H1 (cell line): ENCODE measurements at regions not wholly inside any gene's neighbourhood (a gene's known extent, or its start where the extent isn't known, plus 50 kb on each side); places are given as distances from the start of the nearest gene placed in this dataset.
A peak's percentile ranks its signal among the peaks of the same experiment; 100 is the strongest.

ENCODE experiments used
- CTCF ChIA-PET: fragments of 300-600 bp; sonication (Branson Sonifier 250); formaldehyde crosslinking; loops from one replicate; lab custom pipeline; 2021; ENCODE audit not compliant: partially characterized antibody; lab: Charles Lee
- POLR2A ChIA-PET: fragments of 300-600 bp; sonication (Branson Sonifier 250); formaldehyde crosslinking; loops from one replicate; lab custom pipeline; 2021; ENCODE audit warnings: inconsistent platforms; ENCODE audit not compliant: partially characterized antibody; lab: Charles Lee
- DNase-seq, 2 experiments: peaks; one replicate each; pipeline versions ENCODE4 v3.0.0 to v3.0.0-alpha.2; 2010 to 2022; ENCODE audit warnings: low spot score in 2 of 2, low read depth in 1 of 2, mixed read lengths in 1 of 2
- FAIRE-seq: peaks from 2 replicates; lab custom pipeline; 2011; peaks lifted over from hg19 to GRCh38; lab: Jason Lieb, UNC
- H2AFZ ChIP-seq: 2 replicates; pipeline ENCODE4 v1.8.1; 2012; ENCODE audit warnings: low read length, inconsistent platforms
- H2AK5ac ChIP-seq: 2 replicates; pipeline ENCODE4 v1.6.1; 2013; ENCODE audit warnings: low read depth, low read length
- H2BK120ac ChIP-seq: replicated peaks from 2 replicates; pipeline ENCODE3; 2013; ENCODE audit warnings: low read depth, low read length, inconsistent platforms
- H2BK12ac ChIP-seq: 2 replicates; pipeline ENCODE4 v1.6.1; 2013; ENCODE audit warnings: low read depth, low read length
- H2BK15ac ChIP-seq: 2 replicates; pipeline ENCODE4 v1.6.1; 2013; ENCODE audit warnings: low read length
- H2BK20ac ChIP-seq: 2 replicates; pipeline ENCODE4 v1.6.1; 2013; ENCODE audit warnings: low read length
- H2BK5ac ChIP-seq: 2 replicates; pipeline ENCODE4 v1.6.1; 2013; ENCODE audit warnings: low read depth, low read length
- H3K14ac ChIP-seq: 2 replicates; pipeline ENCODE4 v1.6.1; 2013; ENCODE audit warnings: inconsistent platforms; ENCODE audit not compliant: insufficient read length
- H3K18ac ChIP-seq: 2 replicates; pipeline ENCODE4 v1.6.1; 2013; ENCODE audit warnings: low read length; ENCODE audit errors: extremely low read depth
- H3K23ac ChIP-seq: 2 replicates; pipeline ENCODE4 v1.6.1; 2013; ENCODE audit warnings: inconsistent platforms; ENCODE audit not compliant: insufficient read length
- H3K23me2 ChIP-seq: 2 replicates; pipeline ENCODE4 v1.6.1; 2013; ENCODE audit warnings: low read depth, low read length
- H3K27ac ChIP-seq: 2 replicates; pipeline ENCODE4 v1.6.1; 2011; ENCODE audit warnings: low read depth, low read length, inconsistent platforms
- H3K27me3 ChIP-seq, 4 experiments: replicated peaks in 1 of 4; 1 replicate in 1 of 4; 2 replicates in 3 of 4; pipeline versions ENCODE4 v1.6.1 to v1.8.1; 2011 to 2013; ENCODE audit warnings: low read length in 3 of 4, mild to moderate bottlenecking in 3 of 4, inconsistent platforms in 2 of 4, mixed read lengths in 2 of 4, moderate library complexity in 1 of 4; ENCODE audit not compliant: control insufficient read depth in 3 of 4, insufficient read depth in 3 of 4; ENCODE audit errors: extremely low read depth in 1 of 4
- H3K36me3 ChIP-seq, 4 experiments: 2 replicates each; pipeline versions ENCODE4 v1.6.1 to v1.8.1; 2011 to 2013; ENCODE audit warnings: mild to moderate bottlenecking in 4 of 4, low read length in 3 of 4, moderate library complexity in 2 of 4, control low read depth in 1 of 4, inconsistent platforms in 1 of 4; ENCODE audit not compliant: insufficient read depth in 4 of 4, control insufficient read depth in 2 of 4
- H3K4ac ChIP-seq: replicated peaks from 2 replicates; pipeline ENCODE3; 2013; ENCODE audit warnings: low read length, low read depth, mixed read lengths, inconsistent platforms; ENCODE audit not compliant: insufficient read length
- H3K4me1 ChIP-seq, 4 experiments: replicated peaks in 1 of 4; 1 replicate in 1 of 4; 2 replicates in 3 of 4; pipeline versions ENCODE4 v1.6.1 to v1.8.1; 2011 to 2013; ENCODE audit warnings: low read length in 3 of 4, inconsistent platforms in 2 of 4, mixed read lengths in 1 of 4; ENCODE audit not compliant: insufficient read depth in 4 of 4, control insufficient read depth in 3 of 4
- H3K4me2 ChIP-seq, 2 experiments: 2 replicates each; pipeline versions ENCODE4 v1.6.1 to v1.8.1; 2011 to 2013; ENCODE audit warnings: low read depth in 2 of 2, low read length in 2 of 2, control low read depth in 1 of 2, inconsistent platforms in 1 of 2, mild to moderate bottlenecking in 1 of 2; ENCODE audit not compliant: insufficient read depth in 1 of 2
- H3K4me3 ChIP-seq, 4 experiments: fragments of 200-600, 300-600 bp in 1 of 4; sonication (generic), shearing (Covaris generic), sonication (Bioruptor Twin) in 1 of 4; 2 replicates each; pipeline versions ENCODE4 v1.5.1 to v1.8.1; 2011 to 2016; ENCODE audit warnings: low read length in 4 of 4, low read depth in 3 of 4, control low read depth in 2 of 4, inconsistent platforms in 2 of 4, mild to moderate bottlenecking in 2 of 4, mixed read lengths in 1 of 4, moderate library complexity in 1 of 4; ENCODE audit not compliant: insufficient read depth in 2 of 4; ENCODE audit errors: extremely low read depth in 1 of 4
- H3K56ac ChIP-seq: replicated peaks from 2 replicates; pipeline ENCODE3; 2013; ENCODE audit warnings: low read depth, mild to moderate bottlenecking, mixed read lengths, low read length, inconsistent platforms; ENCODE audit not compliant: insufficient read length
- H3K79me1 ChIP-seq: 2 replicates; pipeline ENCODE4 v1.6.1; 2013; ENCODE audit warnings: low read depth, low read length, control low read depth
- H3K79me2 ChIP-seq, 2 experiments: 2 replicates each; pipeline versions ENCODE4 v1.6.1 to v1.8.1; 2012 to 2013; ENCODE audit warnings: low read length in 2 of 2, mild to moderate bottlenecking in 2 of 2, inconsistent platforms in 1 of 2; ENCODE audit not compliant: insufficient read depth in 2 of 2, control insufficient read depth in 1 of 2
- H3K9ac ChIP-seq, 4 experiments: replicated peaks in 1 of 4; 1 replicate in 1 of 4; 2 replicates in 3 of 4; pipeline versions ENCODE4 v1.6.1 to v1.8.1; 2011 to 2013; ENCODE audit warnings: low read depth in 3 of 4, low read length in 3 of 4, control low read depth in 2 of 4, mild to moderate bottlenecking in 2 of 4, moderate library complexity in 2 of 4, inconsistent platforms in 1 of 4; ENCODE audit errors: extremely low read depth in 1 of 4
- H3K9me3 ChIP-seq, 2 experiments: 2 replicates each; pipeline versions ENCODE4 v1.6.1 to v1.8.1; 2012 to 2013; ENCODE audit warnings: mild to moderate bottlenecking in 2 of 2, moderate library complexity in 2 of 2, control low read depth in 1 of 2, inconsistent platforms in 1 of 2, low read depth in 1 of 2, low read length in 1 of 2, mixed read lengths in 1 of 2; ENCODE audit not compliant: insufficient read depth in 2 of 2
- H4K20me1 ChIP-seq, 2 experiments: replicated peaks in 1 of 2; 2 replicates each; pipeline versions ENCODE3 to v1.8.1; 2011 to 2013; ENCODE audit warnings: inconsistent platforms in 2 of 2, low read length in 2 of 2, mild to moderate bottlenecking in 1 of 2; ENCODE audit not compliant: insufficient read depth in 2 of 2, control insufficient read depth in 1 of 2
- H4K5ac ChIP-seq: 2 replicates; pipeline ENCODE4 v1.6.1; 2013; ENCODE audit warnings: low read length, low read depth, mixed read lengths, inconsistent platforms; ENCODE audit not compliant: insufficient read length
- H4K8ac ChIP-seq: 2 replicates; pipeline ENCODE4 v1.8.0; 2013; ENCODE audit warnings: mild to moderate bottlenecking, moderate library complexity, low read length, inconsistent platforms; ENCODE audit not compliant: insufficient read depth; ENCODE audit errors: extremely low read depth
- H4K91ac ChIP-seq: replicated peaks from 2 replicates; pipeline ENCODE3; 2013; ENCODE audit warnings: low read length, mixed read lengths, inconsistent platforms; ENCODE audit not compliant: insufficient read length
- CHD1 ChIP-seq: IDR thresholded peaks from 2 replicates; pipeline ENCODE4 v1.6.1; 2012; ENCODE audit warnings: low read depth, low read length, improper control_type of control experiment
- CHD2 ChIP-seq: IDR thresholded peaks from 2 replicates; pipeline ENCODE4 v1.6.1; 2012; ENCODE audit warnings: low read length, improper control_type of control experiment
- EP300 ChIP-seq, 2 experiments: IDR thresholded peaks; 1 replicate in 1 of 2; 2 replicates in 1 of 2; pipeline ENCODE4 v1.6.1; 2011 to 2012; ENCODE audit warnings: low read depth in 2 of 2, low read length in 2 of 2, mild to moderate bottlenecking in 2 of 2, borderline replicate concordance in 1 of 2, inconsistent platforms in 1 of 2, moderate library complexity in 1 of 2
- EZH2 ChIP-seq: fragments of 200-600 bp; sonication (generic); IDR thresholded peaks from 2 replicates; pipeline ENCODE4 v1.7.1; 2012; ENCODE audit warnings: low read depth, mild to moderate bottlenecking, moderate library complexity, low read length, inconsistent platforms; ENCODE audit not compliant: severe bottlenecking
- HDAC2 ChIP-seq, 2 experiments: fragments of 300-600 bp in 1 of 2; sonication (generic) in 1 of 2; IDR thresholded peaks; 2 replicates each; pipeline ENCODE4 v1.6.1; 2011 to 2012; ENCODE audit warnings: low read depth in 2 of 2, low read length in 2 of 2, mild to moderate bottlenecking in 2 of 2, moderate library complexity in 2 of 2, borderline replicate concordance in 1 of 2, inconsistent platforms in 1 of 2
- JUND ChIP-seq: IDR thresholded peaks from 2 replicates; pipeline ENCODE4 v1.6.1; 2011; ENCODE audit warnings: mild to moderate bottlenecking, improper control_type of control experiment, low read length
- NANOG ChIP-seq: IDR thresholded peaks from 2 replicates; pipeline ENCODE4 v1.6.1; 2011; ENCODE audit warnings: low read length, low read depth, mild to moderate bottlenecking, inconsistent platforms; ENCODE audit not compliant: insufficient read depth, poor library complexity, severe bottlenecking
- NRF1 ChIP-seq: IDR thresholded peaks from 2 replicates; pipeline ENCODE4 v1.6.1; 2011; ENCODE audit warnings: mild to moderate bottlenecking, low read depth, low read length, improper control_type of control experiment
- PHF8 ChIP-seq: fragments of 200-600 bp; sonication (generic); conservative IDR thresholded peaks from 2 replicates; pipeline ENCODE4 v1.7.1; 2012; ENCODE audit warnings: low read depth, mild to moderate bottlenecking, inconsistent platforms, low read length, moderate library complexity
- SAP30 ChIP-seq: fragments of 300-600 bp; sonication (generic); IDR thresholded peaks from 2 replicates; pipeline ENCODE4 v1.7.1; 2012; ENCODE audit warnings: low read length, moderate library complexity, mild to moderate bottlenecking, inconsistent platforms; ENCODE audit not compliant: insufficient read depth, insufficient replicate concordance
- SIX5 ChIP-seq: IDR thresholded peaks from 2 replicates; pipeline ENCODE4 v1.6.1; 2011; ENCODE audit warnings: mild to moderate bottlenecking, low read depth, low read length
- SRF ChIP-seq: IDR thresholded peaks from 2 replicates; pipeline ENCODE4 v1.6.1; 2011; ENCODE audit warnings: mild to moderate bottlenecking, low read depth, low read length, moderate library complexity
- WGBS, 2 experiments: shearing (Covaris generic) in 1 of 2; methylation state at CpG; one replicate each; pipeline versions ENCODE4 v1.1.6 to v1.1.7; 2013 to 2015; ENCODE audit warnings: low lambda C conversion rate in 2 of 2, mixed read lengths in 2 of 2, inconsistent platforms in 1 of 2, low coverage in 1 of 2, missing lambda C conversion rate in 1 of 2; ENCODE audit not compliant: insufficient replicate concordance in 2 of 2, insufficient coverage in 1 of 2, insufficient read length in 1 of 2; ENCODE audit errors: extremely low coverage in 1 of 2, missing lambda C conversion rate in 1 of 2; 5-methylcytosine and 5-hydroxymethylcytosine counted together
- TF ChIP-seq, protein P1 (sequence below): IDR thresholded peaks from 2 replicates; pipeline ENCODE4 v1.6.1; 2011; ENCODE audit warnings: low read length, improper control_type of control experiment

DNA sequence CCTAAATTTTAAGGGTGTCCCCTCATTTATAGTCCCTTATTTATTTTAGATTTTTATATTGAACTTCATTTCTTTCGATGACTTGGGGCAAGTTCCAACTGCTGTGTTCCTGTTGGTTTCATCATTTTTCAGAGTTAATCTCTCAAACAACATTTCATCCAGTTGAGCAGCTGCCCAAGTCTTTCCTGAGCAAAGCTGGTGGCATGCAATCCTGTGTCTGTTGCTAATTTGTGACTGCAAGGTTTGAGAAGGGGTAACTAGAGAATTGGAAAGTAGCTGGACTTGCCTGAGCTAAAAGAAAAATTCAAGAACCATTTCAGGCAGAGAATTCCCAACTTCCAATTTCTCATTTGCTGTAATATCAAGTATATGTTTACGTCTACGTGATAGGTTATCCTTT, 881.5 kb upstream of the SLC35B3 start:
- H3K23me2 ChIP-seq = no peaks in the 10 kb centered on the region
- no peak overlapping the region for H2BK5ac ChIP-seq
- H3K27me3 ChIP-seq = no peaks in the 10 kb centered on the region
- ChIA-PET POLR2A (no interaction called here), CTCF (no interaction called here)
- H3K4me2 ChIP-seq = no peak overlapping the region
- no peak overlapping the region for H4K5ac ChIP-seq
- no peak overlapping the region for H2BK120ac ChIP-seq
- H3K79me2 ChIP-seq = no peaks in the 10 kb centered on the region
- no peak overlapping the region for H3K14ac ChIP-seq
- no peaks in the 10 kb centered on the region for H4K20me1 ChIP-seq
- H2BK20ac ChIP-seq = no peak overlapping the region
- no peak overlapping the region for H3K56ac ChIP-seq
- no peak overlapping the region for H2AK5ac ChIP-seq
- no peak overlapping the region for H3K27ac ChIP-seq
- FAIRE-seq (no peak), DNase-seq (no peak)
- no peak overlapping the region for H3K23ac ChIP-seq
- H4K8ac ChIP-seq = no peak overlapping the region
- no peaks in the 10 kb centered on the region for H3K36me3 ChIP-seq
- H3K4ac ChIP-seq = no peak overlapping the region
- WGBS, 2 experiments = 94% methylated on average over 3 of the region's 3 CpGs; no CpG with 5 or more reads in 1 of the 2 experiments
- peak overlapping the region; percentile 21; the same call in 1 of the 2 replicates for H2AFZ ChIP-seq
- no peak overlapping the region for H4K91ac ChIP-seq
- no peak overlapping the region for H2BK15ac ChIP-seq
- no peaks in the 10 kb centered on the region for H3K79me1 ChIP-seq
- H3K18ac ChIP-seq = no peak overlapping the region
- H3K4me3 ChIP-seq = no peak overlapping the region
- H3K9ac ChIP-seq = no peak overlapping the region
- H2BK12ac ChIP-seq = no peak overlapping the region
- H3K9me3 ChIP-seq = no peaks in the 10 kb centered on the region
- H3K4me1 ChIP-seq = no peaks in the 10 kb centered on the region; a peak in 1 of 7 replicates
- TF ChIP-seq SRF = no peak
- no peak for TF ChIP-seq CHD2
- TF ChIP-seq SAP30 = no peak
- TF ChIP-seq, protein P1, sequence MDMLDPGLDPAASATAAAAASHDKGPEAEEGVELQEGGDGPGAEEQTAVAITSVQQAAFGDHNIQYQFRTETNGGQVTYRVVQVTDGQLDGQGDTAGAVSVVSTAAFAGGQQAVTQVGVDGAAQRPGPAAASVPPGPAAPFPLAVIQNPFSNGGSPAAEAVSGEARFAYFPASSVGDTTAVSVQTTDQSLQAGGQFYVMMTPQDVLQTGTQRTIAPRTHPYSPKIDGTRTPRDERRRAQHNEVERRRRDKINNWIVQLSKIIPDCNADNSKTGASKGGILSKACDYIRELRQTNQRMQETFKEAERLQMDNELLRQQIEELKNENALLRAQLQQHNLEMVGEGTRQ = no peak
- TF ChIP-seq SIX5 = no peak
- TF ChIP-seq PHF8 = no peak
- TF ChIP-seq EP300 (IDR thresholded peaks at IDR 0.05; ENCODE audit: borderline replicate concordance in 1 of 2, low read depth in 2 of 2, low read length in 2 of 2) = no peak
- TF ChIP-seq NRF1 = no peak
- no peak for TF ChIP-seq EZH2
- no peak for TF ChIP-seq NANOG
- no peak for TF ChIP-seq CHD1
- TF ChIP-seq HDAC2 (IDR thresholded peaks at IDR 0.05; ENCODE audit: borderline replicate concordance in 1 of 2, low read depth in 2 of 2, low read length in 2 of 2) = no peak
- no peak for TF ChIP-seq JUND
